ENCODE measurements at regions not wholly inside any gene's neighbourhood (a gene's known extent, or its start where the extent isn't known, plus 50 kb on each side); places are given as distances from the start of the nearest gene placed in this dataset.

- H3K36me3 Mint-ChIP-seq (ENCODE audit: low read depth) = no peaks in the 10 kb centered on the region
- no peak for DNase-seq
- H3K4me3 Mint-ChIP-seq = no peak overlapping the region
- TF ChIP-seq CTCF (IDR thresholded peaks at IDR 0.05) = no peak
- no peaks in the 10 kb centered on the region; the same call in 1 of the 2 replicates for H3K27me3 Mint-ChIP-seq (ENCODE audit: insufficient read depth)
- no peak overlapping the region for H3K27ac Mint-ChIP-seq
- H3K9me3 Mint-ChIP-seq = peaks cover 31% of the 10 kb centered on the region
- H3K4me1 Mint-ChIP-seq (ENCODE audit: low read depth) = no peaks in the 10 kb centered on the region
Observed at GRCh38 chr5:62954578-62954977, 376.0 kb downstream of the LRRC70 start.

DNA sequence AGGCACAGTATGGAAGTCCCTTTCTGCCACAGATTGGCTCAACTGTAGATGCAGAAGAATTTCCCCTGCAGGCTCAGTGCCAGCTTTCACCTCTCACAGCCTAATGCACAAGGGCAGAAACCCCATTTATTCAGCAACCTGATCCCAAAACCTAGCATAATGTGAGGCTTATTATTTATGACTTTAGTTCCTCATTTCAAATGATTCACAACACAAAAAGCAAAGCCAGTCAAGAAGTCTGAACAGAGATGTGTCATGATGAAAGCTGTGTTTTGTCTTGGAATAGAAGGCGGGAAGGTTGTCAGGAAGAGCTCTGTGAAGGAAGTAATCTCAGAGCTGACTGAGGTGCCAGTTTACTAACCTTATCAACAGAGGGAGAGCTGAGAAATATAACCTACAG lies 369.7 kb downstream of the LRRC70 start:
- Mint-ChIP-seq H3K9me3 (peaks cover 16% of the 10 kb centered on the region), H3K4me1 (ENCODE audit: low read depth) (no peaks in the 10 kb centered on the region), H3K36me3 (ENCODE audit: low read depth) (no peaks in the 10 kb centered on the region), H3K27me3 (ENCODE audit: insufficient read depth) (no peaks in the 10 kb centered on the region), H3K27ac (no peak overlapping the region), H3K4me3 (no peak overlapping the region)
- no peak for DNase-seq
- no peak for TF ChIP-seq CTCF (IDR thresholded peaks at IDR 0.05)

GRCh38 chr5:62942384-62942783 lies 363.8 kb downstream of the LRRC70 start:
- H3K27me3 Mint-ChIP-seq (ENCODE audit: insufficient read depth) = no peaks in the 10 kb centered on the region
- H3K4me3 Mint-ChIP-seq = no peak overlapping the region
- H3K9me3 Mint-ChIP-seq = peaks cover 23% of the 10 kb centered on the region
- H3K4me1 Mint-ChIP-seq (ENCODE audit: low read depth) = no peaks in the 10 kb centered on the region
- no peak for DNase-seq
- no peaks in the 10 kb centered on the region for H3K36me3 Mint-ChIP-seq (ENCODE audit: low read depth)
- no peak overlapping the region for H3K27ac Mint-ChIP-seq
- TF ChIP-seq CTCF (IDR thresholded peaks at IDR 0.05) = no peak

- TF ChIP-seq CTCF (IDR thresholded peaks at IDR 0.05) = no peak
- Mint-ChIP-seq H3K27ac (no peak overlapping the region), H3K4me1 (ENCODE audit: low read depth) (no peaks in the 10 kb centered on the region), H3K4me3 (no peak overlapping the region), H3K27me3 (ENCODE audit: insufficient read depth) (no peaks in the 10 kb centered on the region), H3K9me3 (peaks cover 22% of the 10 kb centered on the region), H3K36me3 (ENCODE audit: low read depth) (no peaks in the 10 kb centered on the region)
- DNase-seq = no peak
Observed at GRCh38 chr5:62938927-62939326, 360.3 kb downstream of the LRRC70 start.

GRCh38 chr5:62937661-62938558 lies 359.3 kb downstream of the LRRC70 start:
- no peak for TF ChIP-seq CTCF (IDR thresholded peaks at IDR 0.05)
- Mint-ChIP-seq H3K27me3 (ENCODE audit: insufficient read depth) (no peaks in the 10 kb centered on the region), H3K36me3 (ENCODE audit: low read depth) (no peaks in the 10 kb centered on the region), H3K9me3 (peaks cover 25% of the 10 kb centered on the region), H3K4me3 (no peak overlapping the region), H3K4me1 (ENCODE audit: low read depth) (no peaks in the 10 kb centered on the region), H3K27ac (no peak overlapping the region)
- no peak for DNase-seq
